Stomach (tissue), 8 donors: ENCODE measurements at regions not wholly inside any gene's neighbourhood (a gene's known extent, or its start where the extent isn't known, plus 50 kb on each side); places are given as distances from the start of the nearest gene placed in this dataset.

Source experiments
- DNase-seq, 2 donors: peaks; one replicate each; pipeline versions ENCODE4 v3.0.0 to v3.0.0-alpha.2; 2013 to 2019
- H3K27ac ChIP-seq, 5 donors: fragments of 200-600 bp in 4 of 5; sonication (generic) in 4 of 5; one replicate each; pipeline ENCODE4 v1.5.1; 2013 to 2019; ENCODE audit warnings: mild to moderate bottlenecking in 1 of 5, moderate library complexity in 1 of 5
- H3K27me3 ChIP-seq, 3 donors: fragments of 200-600 bp; sonication (generic); one replicate each; pipeline ENCODE4 v1.5.1; 2017 to 2019; ENCODE audit warnings: mixed run types in 1 of 3
- H3K36me3 ChIP-seq, 4 donors: fragments of 200-600 bp; sonication (generic); 1 replicate in 3 of 4; 2 replicates in 1 of 4; pipeline ENCODE4 v1.5.1; 2016 to 2019
- H3K4me1 ChIP-seq, 4 donors: fragments of 200-600 bp; sonication (generic); one replicate each; pipeline ENCODE4 v1.5.1; 2016 to 2019
- H3K4me3 ChIP-seq, 4 donors: fragments of 200-600 bp; sonication (generic) in 3 of 4; one replicate each; pipeline ENCODE4 v1.5.1; 2016 to 2019; ENCODE audit warnings: mild to moderate bottlenecking in 1 of 4
- H3K9me3 ChIP-seq, 4 donors: fragments of 200-600 bp; sonication (generic); one replicate each; pipeline ENCODE4 v1.5.1; 2016 to 2019
- CTCF ChIP-seq, 7 experiments: fragments of 450-650 bp in 4 of 7; fragments of 200-600 bp in 3 of 7; sonication (generic) in 3 of 7; IDR thresholded peaks; one replicate each; pipeline ENCODE4 v1.5.1; 2016 to 2019; ENCODE audit warnings: antibody characterized with exemption in 7 of 7, control low read depth in 2 of 7, mild to moderate bottlenecking in 1 of 7
- EP300 ChIP-seq: sonication (generic); formaldehyde crosslinking; IDR thresholded peaks from one replicate; pipeline ENCODE4 v1.6.1; 2017; ENCODE audit warnings: antibody characterized with exemption
- POLR2A ChIP-seq, 4 donors: fragments of 450-650 bp; IDR thresholded peaks; one replicate each; pipeline ENCODE4 v1.6.1; 2016; ENCODE audit warnings: antibody characterized with exemption in 4 of 4, control low read depth in 2 of 4, mild to moderate bottlenecking in 1 of 4, moderate library complexity in 1 of 4
- POLR2AphosphoS5 ChIP-seq, 3 donors: sonication (generic); formaldehyde crosslinking; IDR thresholded peaks; one replicate each; pipeline ENCODE4 v1.6.1; 2016; ENCODE audit warnings: antibody characterized with exemption in 3 of 3
- WGBS, 5 donors: extraction: QIAGEN DNeasy Blood & Tissue Kit in 3 of 5; methylation state at CpG; one replicate each; pipeline versions ENCODE4 v1.1.5 to v1.1.7; 2013 to 2018; 5-methylcytosine and 5-hydroxymethylcytosine counted together
- intact Hi-C: fragments of 100-400 bp; cut with DNase I; formaldehyde crosslinking; loops from one replicate; pipeline ENCODE4 v1.15.1; 2023; ENCODE audit warnings: low total_unique reads
- donor health status: healthy with polysubstance abuse.
- donor health status: Bipolar disorder and iron deficiency.
- donor health status: healthy.

- DNase-seq = peak in 1 of 2 donors; percentile 64
- no peaks in the 10 kb centered on the region for H3K27me3 ChIP-seq
- no peaks in the 10 kb centered on the region for H3K9me3 ChIP-seq
- no peak for TF ChIP-seq EP300
- TF ChIP-seq POLR2AphosphoS5 (IDR thresholded peaks at IDR 0.05) = peak in 1 of 3 donors; percentile 7
- WGBS, 5 donors = 8 to 14% (median 9%) methylated on average over 5 of the region's 5 CpGs
- no peak overlapping the region for H3K4me3 ChIP-seq
- peaks cover 40 to 68% (median 59%) of the 10 kb centered on the region in 4 donors for H3K4me1 ChIP-seq
- intact Hi-C loops = no loop called here
- H3K36me3 ChIP-seq = no peaks in the 10 kb centered on the region
- peak overlapping the region; percentile 81 to 91 (median 83) for H3K27ac ChIP-seq
These were observed 79.3 kb downstream of the ARF6 start for GRCh38 chr14:49972131-49972671.

- Histone ChIP-seq H3K27ac (peak overlapping the region; percentile 69 to 91 (median 83)), H3K27me3 (no peaks in the 10 kb centered on the region), H3K4me3 (no peak overlapping the region), H3K4me1 (peaks cover 44 to 73% (median 59%) of the 10 kb centered on the region in 4 donors), H3K36me3 (no peaks in the 10 kb centered on the region), H3K9me3 (no peaks in the 10 kb centered on the region)
- peak in 2 of 3 donors; percentile 36 to 67 for TF ChIP-seq POLR2AphosphoS5 (IDR thresholded peaks at IDR 0.05)
- TF ChIP-seq EP300 = no peak
- no peak for TF ChIP-seq CTCF (IDR thresholded peaks at IDR 0.05)
- whole genome bisulfite sequencing, 5 donors = 4 to 11% (median 9%) methylated on average over 4 of the region's 4 CpGs
- DNase-seq = peak; percentile 36 to 84
- intact Hi-C loops = no loop called here
These were observed 79.9 kb downstream of the ARF6 start for GRCh38 chr14:49972823-49973222.

DNA sequence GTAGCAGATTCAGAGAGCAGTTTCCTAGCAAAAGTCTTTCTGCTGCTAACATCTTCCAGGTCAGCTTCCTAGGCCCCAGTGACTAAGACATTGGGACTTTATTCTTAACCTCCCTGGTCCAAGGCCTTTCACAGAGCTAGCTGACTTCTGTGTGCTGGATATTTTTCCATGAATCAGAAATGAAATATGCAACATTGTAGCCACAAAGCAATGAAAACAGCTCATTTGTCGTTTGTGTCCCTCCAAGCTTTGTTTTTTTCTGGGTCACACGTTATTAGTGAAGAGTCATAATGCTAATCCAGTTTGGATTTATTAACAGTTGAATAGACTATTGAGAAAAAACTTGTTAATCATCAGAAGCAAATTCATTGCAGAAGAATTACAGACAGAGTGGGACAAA lies 82.4 kb downstream of the ARF6 start:
- no peak for TF ChIP-seq CTCF (IDR thresholded peaks at IDR 0.05)
- peak in 1 of 3 donors; percentile 9 for TF ChIP-seq POLR2AphosphoS5 (IDR thresholded peaks at IDR 0.05)
- no peak for TF ChIP-seq POLR2A (IDR thresholded peaks at IDR 0.05)
- TF ChIP-seq EP300 = no peak
- intact Hi-C loops = no loop called here
- H3K4me3 ChIP-seq = no peak overlapping the region
- 34 to 48% (median 36%) methylated on average over 2 of the region's 2 CpGs for WGBS, 5 donors
- H3K27ac ChIP-seq = peak overlapping the region in 4 of 5 donors; percentile 39 to 91 (median 77)
- DNase-seq = no peak
- H3K4me1 ChIP-seq = peaks cover 39 to 73% (median 57%) of the 10 kb centered on the region in 4 donors
- H3K27me3 ChIP-seq = no peaks in the 10 kb centered on the region
- no peaks in the 10 kb centered on the region for H3K9me3 ChIP-seq
- no peaks in the 10 kb centered on the region for H3K36me3 ChIP-seq

- Histone ChIP-seq H3K27ac (peak overlapping the region in 4 of 5 donors; percentile 39 to 91 (median 77)), H3K9me3 (no peaks in the 10 kb centered on the region), H3K4me3 (no peak overlapping the region), H3K4me1 (peaks cover 34 to 73% (median 53%) of the 10 kb centered on the region in 4 donors), H3K27me3 (no peaks in the 10 kb centered on the region), H3K36me3 (no peaks in the 10 kb centered on the region)
- DNase-seq = no peak
- 67 to 83% (median 73%) methylated on average over 3 of the region's 3 CpGs for WGBS, 5 donors
- TF ChIP-seq EP300 = no peak
- TF ChIP-seq CTCF (IDR thresholded peaks at IDR 0.05) = no peak
- no peak for TF ChIP-seq POLR2A (IDR thresholded peaks at IDR 0.05)
- peak in 1 of 3 donors; percentile 29 for TF ChIP-seq POLR2AphosphoS5 (IDR thresholded peaks at IDR 0.05)
- intact Hi-C loops = no loop called here
These were observed 82.9 kb downstream of the ARF6 start for GRCh38 chr14:49975799-49976198.

- intact Hi-C loops = no loop called here
- no peak for TF ChIP-seq POLR2A (IDR thresholded peaks at IDR 0.05)
- TF ChIP-seq EP300 = no peak
- no peak for TF ChIP-seq POLR2AphosphoS5 (IDR thresholded peaks at IDR 0.05)
- TF ChIP-seq CTCF (IDR thresholded peaks at IDR 0.05) = no peak
- Histone ChIP-seq H3K9me3 (no peaks in the 10 kb centered on the region), H3K36me3 (no peaks in the 10 kb centered on the region), H3K4me1 (peaks cover 19 to 65% (median 40%) of the 10 kb centered on the region in 4 donors), H3K4me3 (no peak overlapping the region), H3K27ac (peak overlapping the region; percentile 11 to 91 (median 70)), H3K27me3 (no peaks in the 10 kb centered on the region)
- DNase-seq = no peak
- 80 to 86% (median 84%) methylated on average over 5 of the region's 5 CpGs for WGBS, 5 donors
These were observed 84.4 kb downstream of the ARF6 start for GRCh38 chr14:49977126-49977841.
